Neural cell (in vitro differentiated cells): ENCODE measurements at regions not wholly inside any gene's neighbourhood (a gene's known extent, or its start where the extent isn't known, plus 50 kb on each side); places are given as distances from the start of the nearest gene placed in this dataset.

Experiments
- TF ChIP-seq, protein P1 (sequence below): IDR thresholded peaks from 2 replicates; pipeline ENCODE4 v1.6.1; 2012; ENCODE audit warnings: borderline replicate concordance
- TF ChIP-seq, protein P2 (sequence below): fragments of 450-650 bp; IDR thresholded peaks from 2 replicates; pipeline ENCODE4 v1.5.1; 2014; ENCODE audit warnings: antibody characterized with exemption, mild to moderate bottlenecking, moderate library complexity; ENCODE audit not compliant: poor library complexity, severe bottlenecking

DNA sequence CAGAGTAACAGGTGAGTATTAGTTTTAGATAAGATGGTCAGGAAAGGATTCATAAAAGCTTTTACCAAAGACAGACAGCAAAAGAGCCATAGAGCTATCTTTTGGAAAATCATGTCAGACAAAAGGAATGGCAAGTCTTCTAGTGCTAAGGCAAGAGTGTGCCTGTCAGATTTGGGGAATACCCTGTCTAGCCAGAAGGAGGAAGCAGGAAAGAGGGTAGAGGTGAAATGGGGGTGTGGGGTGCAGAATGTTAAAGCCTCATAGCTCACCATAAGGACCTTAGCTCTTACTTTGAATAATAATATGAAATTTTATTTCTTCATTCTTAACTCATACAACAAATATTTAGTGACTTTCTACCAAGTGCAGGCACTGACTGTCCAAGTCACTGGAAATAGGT, 512.1 kb upstream of the ROBO2 start:
- TF ChIP-seq, protein P1, sequence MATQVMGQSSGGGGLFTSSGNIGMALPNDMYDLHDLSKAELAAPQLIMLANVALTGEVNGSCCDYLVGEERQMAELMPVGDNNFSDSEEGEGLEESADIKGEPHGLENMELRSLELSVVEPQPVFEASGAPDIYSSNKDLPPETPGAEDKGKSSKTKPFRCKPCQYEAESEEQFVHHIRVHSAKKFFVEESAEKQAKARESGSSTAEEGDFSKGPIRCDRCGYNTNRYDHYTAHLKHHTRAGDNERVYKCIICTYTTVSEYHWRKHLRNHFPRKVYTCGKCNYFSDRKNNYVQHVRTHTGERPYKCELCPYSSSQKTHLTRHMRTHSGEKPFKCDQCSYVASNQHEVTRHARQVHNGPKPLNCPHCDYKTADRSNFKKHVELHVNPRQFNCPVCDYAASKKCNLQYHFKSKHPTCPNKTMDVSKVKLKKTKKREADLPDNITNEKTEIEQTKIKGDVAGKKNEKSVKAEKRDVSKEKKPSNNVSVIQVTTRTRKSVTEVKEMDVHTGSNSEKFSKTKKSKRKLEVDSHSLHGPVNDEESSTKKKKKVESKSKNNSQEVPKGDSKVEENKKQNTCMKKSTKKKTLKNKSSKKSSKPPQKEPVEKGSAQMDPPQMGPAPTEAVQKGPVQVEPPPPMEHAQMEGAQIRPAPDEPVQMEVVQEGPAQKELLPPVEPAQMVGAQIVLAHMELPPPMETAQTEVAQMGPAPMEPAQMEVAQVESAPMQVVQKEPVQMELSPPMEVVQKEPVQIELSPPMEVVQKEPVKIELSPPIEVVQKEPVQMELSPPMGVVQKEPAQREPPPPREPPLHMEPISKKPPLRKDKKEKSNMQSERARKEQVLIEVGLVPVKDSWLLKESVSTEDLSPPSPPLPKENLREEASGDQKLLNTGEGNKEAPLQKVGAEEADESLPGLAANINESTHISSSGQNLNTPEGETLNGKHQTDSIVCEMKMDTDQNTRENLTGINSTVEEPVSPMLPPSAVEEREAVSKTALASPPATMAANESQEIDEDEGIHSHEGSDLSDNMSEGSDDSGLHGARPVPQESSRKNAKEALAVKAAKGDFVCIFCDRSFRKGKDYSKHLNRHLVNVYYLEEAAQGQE = no peak
- TF ChIP-seq, protein P2, sequence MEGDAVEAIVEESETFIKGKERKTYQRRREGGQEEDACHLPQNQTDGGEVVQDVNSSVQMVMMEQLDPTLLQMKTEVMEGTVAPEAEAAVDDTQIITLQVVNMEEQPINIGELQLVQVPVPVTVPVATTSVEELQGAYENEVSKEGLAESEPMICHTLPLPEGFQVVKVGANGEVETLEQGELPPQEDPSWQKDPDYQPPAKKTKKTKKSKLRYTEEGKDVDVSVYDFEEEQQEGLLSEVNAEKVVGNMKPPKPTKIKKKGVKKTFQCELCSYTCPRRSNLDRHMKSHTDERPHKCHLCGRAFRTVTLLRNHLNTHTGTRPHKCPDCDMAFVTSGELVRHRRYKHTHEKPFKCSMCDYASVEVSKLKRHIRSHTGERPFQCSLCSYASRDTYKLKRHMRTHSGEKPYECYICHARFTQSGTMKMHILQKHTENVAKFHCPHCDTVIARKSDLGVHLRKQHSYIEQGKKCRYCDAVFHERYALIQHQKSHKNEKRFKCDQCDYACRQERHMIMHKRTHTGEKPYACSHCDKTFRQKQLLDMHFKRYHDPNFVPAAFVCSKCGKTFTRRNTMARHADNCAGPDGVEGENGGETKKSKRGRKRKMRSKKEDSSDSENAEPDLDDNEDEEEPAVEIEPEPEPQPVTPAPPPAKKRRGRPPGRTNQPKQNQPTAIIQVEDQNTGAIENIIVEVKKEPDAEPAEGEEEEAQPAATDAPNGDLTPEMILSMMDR = no peak
